ENCODE measurements at regions not wholly inside any gene's neighbourhood (a gene's known extent, or its start where the extent isn't known, plus 50 kb on each side); places are given as distances from the start of the nearest gene placed in this dataset.
"Not testable (repeated sequence)": the region's sequence is repeated elsewhere in the genome, so short reads cannot be mapped to it uniquely, and the experiment has no call there.

GRCh38 chr14:105894125-105894977, 368.0 kb downstream of the TMEM121 start:
- Histone ChIP-seq H3K9me3 (ENCODE audit: control insufficient read depth, insufficient read depth, low read length) (no peaks in the 10 kb centered on the region), H3K27ac (ENCODE audit: low read length) (no peak overlapping the region), H3K4me3 (ENCODE audit: low read length) (no peak overlapping the region), H3K36me3 (ENCODE audit: control insufficient read depth, insufficient read depth, low read length) (no peaks in the 10 kb centered on the region), H3K4me1 (ENCODE audit: control insufficient read depth, insufficient read depth, low read length) (peaks cover 12% of the 10 kb centered on the region), H3K27me3 (ENCODE audit: control insufficient read depth, insufficient read depth, low read length) (no peaks in the 10 kb centered on the region)
- WGBS (ENCODE audit: insufficient coverage): 78% methylated on average over 17 of the region's 19 CpGs
- H3K4me3 Mint-ChIP-seq: no peak overlapping the region
- intact Hi-C loops (cut with micrococcal nuclease): no loop called here
- no peaks in the 10 kb centered on the region for H3K4me1 Mint-ChIP-seq
- ATAC-seq (no peak), DNase-seq (peak in 1 of 2 donors; percentile 9)
- no peaks in the 10 kb centered on the region for H3K9me3 Mint-ChIP-seq
- H3K36me3 Mint-ChIP-seq: no peaks in the 10 kb centered on the region
- H3K27ac Mint-ChIP-seq: no peak overlapping the region
- H3K27me3 Mint-ChIP-seq (ENCODE audit: low read depth in 2 of 2): peaks cover 16 to 23% of the 10 kb centered on the region in 2 donors
- TF ChIP-seq CTCF (IDR thresholded peaks at IDR 0.05): no peak

DNA sequence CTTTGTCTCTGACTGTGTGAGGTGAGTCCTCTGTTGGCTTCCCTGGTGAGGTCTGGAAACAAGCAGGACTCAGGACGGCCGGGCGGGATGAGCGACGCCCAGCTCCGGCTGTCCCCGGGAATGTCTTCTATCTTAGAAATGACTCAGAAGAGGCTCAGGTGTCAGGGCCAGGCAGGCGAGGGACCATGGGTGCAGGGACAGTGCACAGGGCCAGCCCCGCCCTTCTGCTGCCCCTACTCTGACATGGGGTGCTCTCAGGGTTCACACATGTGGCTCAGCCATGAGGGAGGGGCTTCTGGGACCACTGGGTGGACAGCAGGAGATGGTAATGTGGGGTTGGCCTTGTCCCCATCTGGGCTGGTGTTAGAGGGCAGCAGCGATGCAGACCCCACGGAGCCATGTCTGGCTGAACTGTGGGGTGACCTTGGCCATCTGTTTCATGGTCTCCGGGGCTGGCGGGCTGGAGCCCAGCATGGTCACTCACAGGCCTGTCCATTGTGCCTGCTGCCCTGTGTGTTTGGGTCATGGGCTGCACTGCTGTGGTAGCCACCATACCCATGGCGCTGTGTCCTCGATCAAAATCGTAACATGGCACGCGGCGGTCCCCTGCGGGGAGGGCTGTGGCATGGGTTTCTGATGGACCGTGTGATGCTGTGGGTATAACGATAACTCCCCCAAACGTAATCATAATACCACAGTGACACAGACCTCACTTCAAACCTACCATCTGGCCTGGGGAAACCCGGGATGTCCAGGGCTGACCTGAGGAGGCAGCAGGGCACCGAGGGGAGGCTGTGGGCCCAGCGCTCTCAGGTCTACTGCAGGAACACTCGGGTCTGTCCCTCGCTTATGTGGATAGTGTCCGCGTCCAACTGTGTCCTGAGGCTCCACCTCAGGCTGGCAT, 368.8 kb downstream of the TMEM121 start:
- no peak overlapping the region for H3K27ac Mint-ChIP-seq
- H3K4me3 Mint-ChIP-seq: no peak overlapping the region
- H3K36me3 ChIP-seq (ENCODE audit: control insufficient read depth, insufficient read depth, low read length): no peaks in the 10 kb centered on the region
- no peak overlapping the region for H3K27ac ChIP-seq (ENCODE audit: low read length)
- WGBS (ENCODE audit: insufficient coverage): 65% methylated on average over 22 of the region's 30 CpGs
- H3K9me3 ChIP-seq (ENCODE audit: control insufficient read depth, insufficient read depth, low read length): no peaks in the 10 kb centered on the region
- H3K27me3 Mint-ChIP-seq (ENCODE audit: low read depth in 2 of 2): peaks cover 13 to 23% of the 10 kb centered on the region in 2 donors
- H3K36me3 Mint-ChIP-seq: no peaks in the 10 kb centered on the region
- no peak overlapping the region for H3K4me3 ChIP-seq (ENCODE audit: low read length)
- intact Hi-C loops (cut with micrococcal nuclease): no loop called here
- peaks cover 10% of the 10 kb centered on the region for H3K4me1 ChIP-seq (ENCODE audit: control insufficient read depth, insufficient read depth, low read length)
- TF ChIP-seq CTCF (IDR thresholded peaks at IDR 0.05): no peak
- H3K27me3 ChIP-seq (ENCODE audit: control insufficient read depth, insufficient read depth, low read length): no peaks in the 10 kb centered on the region
- ATAC-seq (peak in 1 of 3 donors; percentile 12), DNase-seq (peak in 1 of 2 donors; percentile 10)
- no peaks in the 10 kb centered on the region for H3K4me1 Mint-ChIP-seq
- no peaks in the 10 kb centered on the region for H3K9me3 Mint-ChIP-seq

- H3K36me3 Mint-ChIP-seq; H3K36me3 ChIP-seq (ENCODE audit: control insufficient read depth, insufficient read depth, low read length); H3K4me1 Mint-ChIP-seq; H3K9me3 ChIP-seq (ENCODE audit: control insufficient read depth, insufficient read depth, low read length); H3K27me3 ChIP-seq (ENCODE audit: control insufficient read depth, insufficient read depth, low read length); H3K27ac ChIP-seq (ENCODE audit: low read length); intact Hi-C loops (cut with micrococcal nuclease); H3K4me3 Mint-ChIP-seq; DNase-seq; H3K4me3 ChIP-seq (ENCODE audit: low read length); ATAC-seq; H3K9me3 Mint-ChIP-seq; H3K27ac Mint-ChIP-seq: not testable (repeated sequence)
- 54% methylated on average over 6 of the region's 6 CpGs for WGBS (ENCODE audit: insufficient coverage)
- peaks cover 14% of the 10 kb centered on the region for H3K4me1 ChIP-seq (ENCODE audit: control insufficient read depth, insufficient read depth, low read length)
- peaks cover 18 to 23% of the 10 kb centered on the region in 2 donors for H3K27me3 Mint-ChIP-seq (ENCODE audit: low read depth in 2 of 2)
These were observed 369.8 kb downstream of the TMEM121 start for GRCh38 chr14:105896206-105896605.

GRCh38 chr14:105896961-105897724, 370.8 kb downstream of the TMEM121 start:
- H3K4me3 Mint-ChIP-seq; H3K36me3 Mint-ChIP-seq; H3K4me3 ChIP-seq (ENCODE audit: low read length); DNase-seq; H3K27me3 ChIP-seq (ENCODE audit: control insufficient read depth, insufficient read depth, low read length); intact Hi-C loops (cut with micrococcal nuclease); H3K9me3 Mint-ChIP-seq; H3K27ac ChIP-seq (ENCODE audit: low read length); H3K36me3 ChIP-seq (ENCODE audit: control insufficient read depth, insufficient read depth, low read length); H3K27ac Mint-ChIP-seq; H3K9me3 ChIP-seq (ENCODE audit: control insufficient read depth, insufficient read depth, low read length); H3K4me1 Mint-ChIP-seq: not testable (repeated sequence)
- H3K4me1 ChIP-seq (ENCODE audit: control insufficient read depth, insufficient read depth, low read length): peaks cover 23% of the 10 kb centered on the region
- peak in 1 of 3 donors; percentile 48 for ATAC-seq
- H3K27me3 Mint-ChIP-seq (ENCODE audit: low read depth in 2 of 2): peaks cover 17 to 23% of the 10 kb centered on the region in 2 donors
- WGBS (ENCODE audit: insufficient coverage): 31% methylated on average over 6 of the region's 6 CpGs

Measured in natural killer cell (primary cell).